Gastroesophageal sphincter (tissue), 4 donors: ENCODE measurements at regions not wholly inside any gene's neighbourhood (a gene's known extent, or its start where the extent isn't known, plus 50 kb on each side); places are given as distances from the start of the nearest gene placed in this dataset.

ENCODE experiments used
- ATAC-seq: fragments of 150-250 bp; one replicate; pipeline ENCODE4 v1.9.1; 2016; ENCODE audit warnings: mild to moderate bottlenecking, moderate library complexity
- H3K27ac ChIP-seq, 4 donors: fragments of 200-600 bp; sonication (generic) in 3 of 4; 1 replicate in 3 of 4; 2 replicates in 1 of 4; pipeline ENCODE4 v1.5.1; 2016 to 2019
- H3K27me3 ChIP-seq: fragments of 200-600 bp; sonication (generic); one replicate; pipeline ENCODE4 v1.5.1; 2019
- H3K36me3 ChIP-seq, 2 donors: fragments of 200-600 bp; sonication (generic); one replicate each; pipeline ENCODE4 v1.5.1; 2019; ENCODE audit warnings: control low read depth in 1 of 2
- H3K4me1 ChIP-seq, 3 donors: fragments of 200-600 bp; sonication (generic); 1 replicate in 2 of 3; 2 replicates in 1 of 3; pipeline ENCODE4 v1.5.1; 2016 to 2019; ENCODE audit warnings: control low read depth in 2 of 3
- H3K4me3 ChIP-seq, 2 donors: fragments of 200-600 bp; sonication (generic); one replicate each; pipeline ENCODE4 v1.5.1; 2019; ENCODE audit warnings: mild to moderate bottlenecking in 1 of 2, moderate library complexity in 1 of 2
- H3K9me3 ChIP-seq, 3 donors: fragments of 200-600 bp; sonication (generic); one replicate each; pipeline ENCODE4 v1.5.1; 2017 to 2019; ENCODE audit warnings: control low read depth in 2 of 3
- EP300 ChIP-seq: sonication (generic); formaldehyde crosslinking; IDR thresholded peaks from one replicate; pipeline ENCODE4 v1.6.1; 2017; ENCODE audit warnings: antibody characterized with exemption, mild to moderate bottlenecking
- POLR2A ChIP-seq, 2 donors: fragments of 450-650 bp; IDR thresholded peaks; one replicate each; pipeline ENCODE4 v1.6.1; 2017; ENCODE audit warnings: antibody characterized with exemption in 2 of 2, mild to moderate bottlenecking in 2 of 2, moderate library complexity in 1 of 2
- POLR2AphosphoS5 ChIP-seq: sonication (generic); formaldehyde crosslinking; IDR thresholded peaks from one replicate; pipeline ENCODE4 v1.6.1; 2017; ENCODE audit warnings: antibody characterized with exemption
- WGBS, 2 donors: methylation state at CpG; one replicate each; pipeline ENCODE4 v1.1.5; 2018; ENCODE audit warnings: low coverage in 1 of 2; 5-methylcytosine and 5-hydroxymethylcytosine counted together
- TF ChIP-seq, protein P1 (sequence below), 4 experiments: fragments of 200-600 bp in 2 of 4; fragments of 450-650 bp in 2 of 4; sonication (generic) in 1 of 4; IDR thresholded peaks; one replicate each; pipeline ENCODE4 v1.5.1; 2017 to 2019; ENCODE audit warnings: antibody characterized with exemption in 4 of 4, mild to moderate bottlenecking in 2 of 4, moderate library complexity in 2 of 4

DNA sequence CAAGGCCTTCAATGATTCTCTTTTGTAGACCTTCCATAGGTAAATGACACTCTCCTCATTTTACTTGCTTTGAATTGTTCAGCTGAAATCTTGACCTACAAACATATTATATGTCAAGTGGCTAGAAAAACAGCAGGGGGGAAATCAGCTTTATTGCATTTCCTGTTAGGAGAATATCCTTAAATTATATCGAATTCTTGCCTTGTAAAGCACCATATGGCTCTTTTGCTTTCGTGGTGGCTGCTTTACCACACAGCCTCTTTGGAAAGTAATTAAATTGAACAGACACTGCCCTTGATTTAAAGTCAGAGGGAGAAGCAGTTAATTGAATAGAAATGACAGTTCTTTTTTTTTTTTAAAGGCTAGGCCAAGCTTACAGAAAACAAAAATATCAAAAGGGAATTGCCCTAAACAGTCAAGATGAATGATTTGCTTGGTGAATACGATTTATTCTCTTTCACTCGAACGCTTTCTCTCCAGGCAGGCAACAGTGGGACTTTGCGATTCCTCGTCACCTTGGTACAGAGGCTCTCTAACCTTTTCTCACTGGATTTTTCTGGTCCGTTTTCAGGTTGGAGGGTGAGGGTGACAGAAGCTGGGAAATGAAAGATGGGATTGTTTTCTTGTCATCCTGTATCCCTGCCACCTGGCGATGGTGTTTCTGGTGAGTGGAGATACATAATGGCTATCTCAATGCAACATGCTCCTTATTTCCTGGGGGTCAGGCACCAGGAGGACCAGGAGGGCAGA, 126.0 kb downstream of the GATA3 start:
- H3K27me3 ChIP-seq = peaks cover 13% of the 10 kb centered on the region
- no peaks in the 10 kb centered on the region for H3K4me1 ChIP-seq
- no peak overlapping the region for H3K27ac ChIP-seq
- H3K9me3 ChIP-seq = no peaks in the 10 kb centered on the region
- H3K4me3 ChIP-seq = no peak overlapping the region
- 80 to 82% methylated on average over 9 of the region's 9 CpGs for WGBS, 2 donors
- ATAC-seq = no peak
- no peak for TF ChIP-seq EP300
- no peaks in the 10 kb centered on the region for H3K36me3 ChIP-seq

DNA sequence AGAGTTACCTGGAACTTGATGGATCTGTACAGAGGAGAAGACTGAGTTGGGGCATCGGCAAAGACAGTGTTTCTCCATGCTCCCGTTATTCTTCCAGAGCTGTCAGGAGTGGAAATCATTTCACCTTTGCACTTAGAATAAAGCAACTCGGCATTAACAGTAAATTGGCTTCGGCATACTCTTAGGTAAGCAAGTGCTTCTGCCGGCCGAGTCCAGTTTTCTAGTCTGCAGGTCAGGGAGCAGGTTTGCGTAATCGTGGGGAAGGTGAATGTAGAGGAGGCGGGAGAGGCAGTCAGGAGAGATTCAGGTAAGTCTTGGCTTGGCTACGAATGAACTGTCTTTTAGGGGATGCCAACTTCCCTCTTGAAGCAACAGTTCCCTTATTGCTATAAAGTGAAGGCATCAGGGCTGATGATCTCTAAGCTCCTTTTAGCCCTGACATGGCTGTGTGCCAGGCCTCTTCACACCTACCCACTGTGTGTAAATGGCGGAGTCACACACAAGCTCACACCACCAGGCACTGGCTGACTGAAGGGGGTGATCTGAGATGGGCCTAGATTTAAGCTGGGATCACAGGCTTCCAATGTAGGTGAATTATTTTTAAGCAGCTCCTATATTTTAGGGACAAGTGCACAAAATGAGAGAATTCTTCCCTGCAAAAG, 127.1 kb downstream of the GATA3 start:
- Histone ChIP-seq H3K36me3 (no peaks in the 10 kb centered on the region), H3K27me3 (peaks cover 13% of the 10 kb centered on the region), H3K9me3 (no peaks in the 10 kb centered on the region), H3K27ac (no peak overlapping the region), H3K4me1 (no peaks in the 10 kb centered on the region), H3K4me3 (no peak overlapping the region)
- ATAC-seq = no peak
- WGBS, 2 donors = 65% methylated on average over 6 to 10 of the region's 11 CpGs
- TF ChIP-seq, protein P1, sequence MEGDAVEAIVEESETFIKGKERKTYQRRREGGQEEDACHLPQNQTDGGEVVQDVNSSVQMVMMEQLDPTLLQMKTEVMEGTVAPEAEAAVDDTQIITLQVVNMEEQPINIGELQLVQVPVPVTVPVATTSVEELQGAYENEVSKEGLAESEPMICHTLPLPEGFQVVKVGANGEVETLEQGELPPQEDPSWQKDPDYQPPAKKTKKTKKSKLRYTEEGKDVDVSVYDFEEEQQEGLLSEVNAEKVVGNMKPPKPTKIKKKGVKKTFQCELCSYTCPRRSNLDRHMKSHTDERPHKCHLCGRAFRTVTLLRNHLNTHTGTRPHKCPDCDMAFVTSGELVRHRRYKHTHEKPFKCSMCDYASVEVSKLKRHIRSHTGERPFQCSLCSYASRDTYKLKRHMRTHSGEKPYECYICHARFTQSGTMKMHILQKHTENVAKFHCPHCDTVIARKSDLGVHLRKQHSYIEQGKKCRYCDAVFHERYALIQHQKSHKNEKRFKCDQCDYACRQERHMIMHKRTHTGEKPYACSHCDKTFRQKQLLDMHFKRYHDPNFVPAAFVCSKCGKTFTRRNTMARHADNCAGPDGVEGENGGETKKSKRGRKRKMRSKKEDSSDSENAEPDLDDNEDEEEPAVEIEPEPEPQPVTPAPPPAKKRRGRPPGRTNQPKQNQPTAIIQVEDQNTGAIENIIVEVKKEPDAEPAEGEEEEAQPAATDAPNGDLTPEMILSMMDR (IDR thresholded peaks at IDR 0.05) = no peak
- no peak for TF ChIP-seq POLR2A (IDR thresholded peaks at IDR 0.05)
- no peak for TF ChIP-seq POLR2AphosphoS5
- TF ChIP-seq EP300 = no peak

DNA sequence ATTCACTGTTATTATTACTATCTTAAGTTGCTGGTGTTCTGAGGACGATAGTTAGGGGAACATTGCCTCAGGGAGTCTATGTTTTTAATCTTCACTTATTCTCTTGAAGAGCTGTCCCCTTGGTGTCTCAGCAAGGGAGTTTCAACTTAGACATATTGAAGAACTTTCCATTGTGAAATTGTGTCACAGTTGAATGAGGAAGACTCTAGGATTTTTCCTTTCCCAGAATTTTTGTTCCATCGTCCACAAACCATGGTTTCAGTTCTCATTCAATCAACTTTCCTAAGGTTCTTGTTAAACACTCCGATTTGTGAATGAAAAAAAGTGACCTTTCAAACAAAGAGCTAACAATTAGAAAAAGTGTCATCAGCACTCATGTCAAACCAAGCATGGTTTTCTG, 128.3 kb downstream of the GATA3 start:
- Histone ChIP-seq H3K27me3 (peaks cover 2% of the 10 kb centered on the region), H3K4me1 (no peaks in the 10 kb centered on the region), H3K9me3 (no peaks in the 10 kb centered on the region), H3K36me3 (no peaks in the 10 kb centered on the region), H3K4me3 (no peak overlapping the region), H3K27ac (no peak overlapping the region)
- TF ChIP-seq, protein P1 (IDR thresholded peaks at IDR 0.05) = no peak
- TF ChIP-seq EP300 (no peak), POLR2A (IDR thresholded peaks at IDR 0.05) (no peak), POLR2AphosphoS5 (no peak)
- no peak for ATAC-seq
- WGBS, 2 donors = 29 to 61% methylated on average over 3 of the region's 3 CpGs

DNA sequence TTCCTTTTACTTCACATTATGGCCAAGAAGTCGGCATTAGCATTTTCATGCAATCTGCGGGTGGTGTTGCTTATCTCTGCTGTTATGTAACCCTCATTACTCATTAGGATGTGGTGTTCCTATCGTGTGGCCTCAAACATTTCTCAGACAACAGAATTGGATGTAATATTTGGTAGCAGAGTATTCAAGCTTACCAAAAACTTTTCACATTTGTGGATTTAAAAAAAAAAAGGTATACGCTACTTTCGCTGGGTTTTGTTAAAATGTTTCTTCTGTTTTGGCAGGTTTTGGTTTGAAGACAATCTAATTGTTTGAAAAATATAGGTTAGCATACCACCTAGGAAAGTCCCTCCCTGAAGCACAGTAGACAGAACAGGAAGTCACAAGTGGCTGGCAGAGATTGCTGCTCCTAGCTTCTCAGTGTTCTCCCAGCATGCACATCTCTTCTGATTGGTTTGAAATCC, 128.8 kb downstream of the GATA3 start:
- no peaks in the 10 kb centered on the region for H3K36me3 ChIP-seq
- H3K4me3 ChIP-seq = no peak overlapping the region
- TF ChIP-seq EP300 (no peak), POLR2A (IDR thresholded peaks at IDR 0.05) (no peak), POLR2AphosphoS5 (no peak)
- TF ChIP-seq, protein P1 (IDR thresholded peaks at IDR 0.05) = no peak
- WGBS, 2 donors = 37 to 48% methylated on average over 5 of the region's 5 CpGs
- H3K27me3 ChIP-seq = no peaks in the 10 kb centered on the region
- H3K9me3 ChIP-seq = no peaks in the 10 kb centered on the region
- no peak overlapping the region for H3K27ac ChIP-seq
- ATAC-seq = no peak
- H3K4me1 ChIP-seq = no peaks in the 10 kb centered on the region

DNA sequence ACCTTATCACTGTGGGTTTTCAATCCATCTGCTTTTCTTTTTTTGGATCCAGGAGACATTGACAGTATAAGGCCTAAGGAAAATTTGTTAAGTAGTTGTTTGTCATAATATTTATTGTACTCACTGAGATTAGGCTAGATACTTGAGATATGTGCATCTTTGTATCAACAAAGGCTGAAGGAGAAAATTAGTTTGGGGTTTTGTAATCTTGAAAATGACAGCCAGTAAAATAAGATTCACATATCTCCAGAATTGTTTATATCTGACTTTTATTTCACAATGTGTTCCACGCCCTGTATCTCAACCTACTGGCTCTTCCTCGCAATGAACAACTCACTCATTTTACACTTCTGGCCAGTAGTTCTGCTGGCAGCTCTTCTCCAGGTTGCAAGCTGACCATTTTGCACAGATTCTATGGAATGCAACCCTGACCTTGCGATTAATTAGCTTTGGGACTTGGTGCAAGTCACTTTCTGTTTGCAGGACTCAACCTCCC, 132.7 kb downstream of the GATA3 start:
- WGBS, 2 donors = 66 to 74% methylated on average over 3 of the region's 3 CpGs
- ATAC-seq = no peak

More for the DNA sequence above, 132.7 kb downstream of the GATA3 start:
- Histone ChIP-seq H3K4me1 (no peaks in the 10 kb centered on the region), H3K9me3 (no peaks in the 10 kb centered on the region), H3K27me3 (peaks cover 9% of the 10 kb centered on the region), H3K27ac (no peak overlapping the region), H3K36me3 (no peaks in the 10 kb centered on the region), H3K4me3 (no peak overlapping the region)
- TF ChIP-seq POLR2AphosphoS5 (no peak), POLR2A (IDR thresholded peaks at IDR 0.05) (no peak), EP300 (no peak)
- TF ChIP-seq, protein P1 (IDR thresholded peaks at IDR 0.05) = no peak
